Endothelial cell of umbilical vein (primary cell): ENCODE measurements at regions not wholly inside any gene's neighbourhood (a gene's known extent, or its start where the extent isn't known, plus 50 kb on each side); places are given as distances from the start of the nearest gene placed in this dataset.

Experiments used
- BruUV-seq: library from RNA; stranded (reverse); fragments of 400-500 nt; replicated peaks from 2 replicates; lab custom pipeline; 2021; lab: Mats Ljungman, UMichigan
- CTCF ChIA-PET: fragments of 300-600, 350-600 bp; sonication (Branson Sonifier 250); formaldehyde crosslinking; loops from one replicate; lab custom pipeline; 2021; ENCODE audit warnings: antibody characterized with exemption, inconsistent platforms; lab: Charles Lee
- POLR2A ChIA-PET: fragments of 300-600, 350-600 bp; sonication (Branson Sonifier 250); formaldehyde crosslinking; loops from one replicate; lab custom pipeline; 2021; ENCODE audit warnings: antibody characterized with exemption, inconsistent platforms; lab: Charles Lee
- DNase-seq: peaks from one replicate; pipeline ENCODE4 v3.0.0-alpha.2; 2011; ENCODE audit warnings: low read depth, low spot score
- FAIRE-seq: peaks from 2 replicates; lab custom pipeline; 2011; peaks lifted over from hg19 to GRCh38; lab: Jason Lieb, UNC
- H2AFZ ChIP-seq: 2 replicates; pipeline ENCODE4 v1.6.0; 2012; ENCODE audit warnings: low read depth, low read length, control low read depth, inconsistent platforms
- H3K27ac ChIP-seq: 2 replicates; pipeline ENCODE4 v1.5.1; 2011; ENCODE audit warnings: low read depth, mild to moderate bottlenecking, control low read depth, low read length, moderate library complexity; ENCODE audit not compliant: insufficient read depth
- H3K27me3 ChIP-seq, 2 experiments: 2 replicates each; pipeline versions ENCODE4 v1.6.0 to v1.6.1; 2011; ENCODE audit warnings: low read length in 2 of 2, mixed read lengths in 1 of 2; ENCODE audit not compliant: control insufficient read depth in 2 of 2, insufficient read depth in 2 of 2
- H3K36me3 ChIP-seq, 2 experiments: 2 replicates in 1 of 2; 3 replicates in 1 of 2; pipeline ENCODE4 v1.5.1; 2011; ENCODE audit warnings: low read length in 2 of 2, mild to moderate bottlenecking in 1 of 2, moderate library complexity in 1 of 2; ENCODE audit not compliant: control insufficient read depth in 2 of 2, insufficient read depth in 2 of 2; ENCODE audit errors: extremely low read depth in 1 of 2
- H3K4me1 ChIP-seq: 3 replicates; pipeline ENCODE4 v1.5.1; 2011; ENCODE audit warnings: mild to moderate bottlenecking, low read length; ENCODE audit not compliant: control insufficient read depth, insufficient read depth; ENCODE audit errors: extremely low read depth
- H3K4me2 ChIP-seq: 2 replicates; pipeline ENCODE4 v1.6.1; 2011; ENCODE audit warnings: low read length, control low read depth, mixed read lengths; ENCODE audit not compliant: insufficient read depth
- H3K4me3 ChIP-seq, 3 experiments: fragments of 200-600 bp in 1 of 3; sonication (generic), shearing (Covaris generic) in 1 of 3; replicated peaks in 1 of 3; 2 replicates each; pipeline ENCODE4 v1.5.1; 2011 to 2016; ENCODE audit warnings: control low read depth in 3 of 3, low read length in 3 of 3, mild to moderate bottlenecking in 2 of 3, inconsistent platforms in 1 of 3, low read depth in 1 of 3, moderate library complexity in 1 of 3; ENCODE audit not compliant: insufficient read depth in 1 of 3
- H3K79me2 ChIP-seq: 2 replicates; pipeline ENCODE4 v1.6.0; 2012; ENCODE audit warnings: low read length, inconsistent platforms; ENCODE audit not compliant: control insufficient read depth, insufficient read depth
- H3K9ac ChIP-seq: replicated peaks from 2 replicates; pipeline ENCODE3; 2011; ENCODE audit warnings: low read length, control low read depth; ENCODE audit not compliant: insufficient read depth; ENCODE audit errors: extremely low read depth
- H3K9me1 ChIP-seq: replicated peaks from 3 replicates; pipeline ENCODE4 v1.6.0; 2011; ENCODE audit warnings: mild to moderate bottlenecking, low read length; ENCODE audit not compliant: control insufficient read depth, insufficient read depth; ENCODE audit errors: extremely low read depth
- H3K9me3 ChIP-seq: replicated peaks from 2 replicates; pipeline ENCODE4 v1.5.1; 2012; ENCODE audit warnings: low read length, inconsistent platforms; ENCODE audit not compliant: control insufficient read depth, insufficient read depth
- H4K20me1 ChIP-seq: replicated peaks from 2 replicates; pipeline ENCODE3; 2011; ENCODE audit warnings: mild to moderate bottlenecking, low read length; ENCODE audit not compliant: control insufficient read depth, insufficient read depth; ENCODE audit errors: extremely low read depth
- EZH2 ChIP-seq: IDR thresholded peaks from 2 replicates; pipeline ENCODE4 v1.6.1; 2012; ENCODE audit warnings: borderline replicate concordance, low read depth, mild to moderate bottlenecking, moderate library complexity, low read length, inconsistent platforms; ENCODE audit not compliant: severe bottlenecking
- FOS ChIP-seq: IDR thresholded peaks from 2 replicates; pipeline ENCODE4 v1.6.1; 2011; ENCODE audit warnings: mild to moderate bottlenecking, low read length, moderate library complexity, borderline replicate concordance; ENCODE audit not compliant: insufficient read depth
- GATA2 ChIP-seq: IDR thresholded peaks from 2 replicates; pipeline ENCODE4 v1.7.0; 2011; ENCODE audit warnings: low read depth, mild to moderate bottlenecking, moderate library complexity, mixed read lengths, low read length; ENCODE audit not compliant: insufficient read length, insufficient read depth
- JUN ChIP-seq: IDR thresholded peaks from 2 replicates; pipeline ENCODE4 v1.6.1; 2011; ENCODE audit warnings: borderline replicate concordance, low read depth; ENCODE audit not compliant: insufficient read length, insufficient read depth
- MYC ChIP-seq: IDR thresholded peaks from one replicate; pipeline ENCODE4 v1.6.1; 2011; ENCODE audit warnings: mild to moderate bottlenecking, low read depth, low read length
- POLR2A ChIP-seq: IDR thresholded peaks from 2 replicates; pipeline ENCODE4 v1.6.1; 2012; ENCODE audit warnings: low read depth, mild to moderate bottlenecking, control low read depth, low read length
- POLR2AphosphoS5 ChIP-seq: IDR thresholded peaks from 2 replicates; pipeline ENCODE4 v1.6.1; 2012; ENCODE audit warnings: low read depth, mild to moderate bottlenecking, control low read depth, low read length, moderate library complexity; ENCODE audit not compliant: insufficient read depth
- dilution Hi-C: fragments of 300-500 bp; cut with MboI; formaldehyde crosslinking; loops from one replicate; pipeline ENCODE4 v1.15.0; 2019; ENCODE audit warnings: low sequenced_read_pairs; ENCODE audit not compliant: extremely low pct_ligation_motif_present
- intact Hi-C: fragments of 100-400 bp; cut with micrococcal nuclease; formaldehyde crosslinking; loops from one replicate; pipeline ENCODE4 v1.10.0; 2022
- TF ChIP-seq, protein P1 (sequence below): IDR thresholded peaks from 2 replicates; pipeline ENCODE4 v1.6.1; 2011; ENCODE audit not compliant: insufficient read depth, insufficient read length
- TF ChIP-seq, protein P2 (sequence below), 2 donors: IDR thresholded peaks; 1 replicate in 1 of 2; 2 replicates in 1 of 2; pipeline ENCODE4 v1.5.1; 2011; ENCODE audit warnings: low read length in 2 of 2, mild to moderate bottlenecking in 2 of 2, moderate library complexity in 2 of 2, control low read depth in 1 of 2, inconsistent platforms in 1 of 2, low read depth in 1 of 2; ENCODE audit not compliant: insufficient read depth in 1 of 2; ENCODE audit errors: extremely low read depth in 1 of 2

GRCh38 chr5:82560561-82560960 is 282.4 kb upstream of the RPS23 start:
- BruUV-seq = no TSS peak
- Histone ChIP-seq H3K36me3 (no peaks in the 10 kb centered on the region), H3K9me3 (no peaks in the 10 kb centered on the region), H3K79me2 (no peaks in the 10 kb centered on the region), H3K9me1 (no peaks in the 10 kb centered on the region), H4K20me1 (no peaks in the 10 kb centered on the region), H3K27ac (no peak overlapping the region), H3K9ac (no peak overlapping the region), H3K4me1 (no peaks in the 10 kb centered on the region), H3K27me3 (no peaks in the 10 kb centered on the region), H3K4me2 (no peak overlapping the region), H2AFZ (no peak overlapping the region), H3K4me3 (no peak overlapping the region)
- TF ChIP-seq GATA2 (no peak), EZH2 (no peak), POLR2A (no peak), JUN (no peak), POLR2AphosphoS5 (no peak), FOS (no peak), MYC (no peak)
- TF ChIP-seq, protein P1, sequence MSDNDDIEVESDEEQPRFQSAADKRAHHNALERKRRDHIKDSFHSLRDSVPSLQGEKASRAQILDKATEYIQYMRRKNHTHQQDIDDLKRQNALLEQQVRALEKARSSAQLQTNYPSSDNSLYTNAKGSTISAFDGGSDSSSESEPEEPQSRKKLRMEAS = no peak
- TF ChIP-seq, protein P2, sequence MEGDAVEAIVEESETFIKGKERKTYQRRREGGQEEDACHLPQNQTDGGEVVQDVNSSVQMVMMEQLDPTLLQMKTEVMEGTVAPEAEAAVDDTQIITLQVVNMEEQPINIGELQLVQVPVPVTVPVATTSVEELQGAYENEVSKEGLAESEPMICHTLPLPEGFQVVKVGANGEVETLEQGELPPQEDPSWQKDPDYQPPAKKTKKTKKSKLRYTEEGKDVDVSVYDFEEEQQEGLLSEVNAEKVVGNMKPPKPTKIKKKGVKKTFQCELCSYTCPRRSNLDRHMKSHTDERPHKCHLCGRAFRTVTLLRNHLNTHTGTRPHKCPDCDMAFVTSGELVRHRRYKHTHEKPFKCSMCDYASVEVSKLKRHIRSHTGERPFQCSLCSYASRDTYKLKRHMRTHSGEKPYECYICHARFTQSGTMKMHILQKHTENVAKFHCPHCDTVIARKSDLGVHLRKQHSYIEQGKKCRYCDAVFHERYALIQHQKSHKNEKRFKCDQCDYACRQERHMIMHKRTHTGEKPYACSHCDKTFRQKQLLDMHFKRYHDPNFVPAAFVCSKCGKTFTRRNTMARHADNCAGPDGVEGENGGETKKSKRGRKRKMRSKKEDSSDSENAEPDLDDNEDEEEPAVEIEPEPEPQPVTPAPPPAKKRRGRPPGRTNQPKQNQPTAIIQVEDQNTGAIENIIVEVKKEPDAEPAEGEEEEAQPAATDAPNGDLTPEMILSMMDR (IDR thresholded peaks at IDR 0.05; ENCODE audit: extremely low read depth in 1 of 2, insufficient read depth in 1 of 2, low read depth in 1 of 2, low read length in 2 of 2) = no peak
- dilution Hi-C loops = no loop called here
- FAIRE-seq = no peak
- CTCF ChIA-PET = no interaction called here
- POLR2A ChIA-PET = no interaction called here
- no peak for DNase-seq
- intact Hi-C loops = no loop called here
